Stimulated activated CD4-positive, alpha-beta T cell treated with anti-CD3 and anti-CD28 coated beads, Interleukin-2, amount 100 ng/mL, for 4 hours (primary cell): ENCODE measurements at regions not wholly inside any gene's neighbourhood (a gene's known extent, or its start where the extent isn't known, plus 50 kb on each side); places are given as distances from the start of the nearest gene placed in this dataset.

ENCODE experiments used
- DNase-seq: peaks from one replicate; pipeline ENCODE4 v3.0.0-alpha.2; 2020; ENCODE audit warnings: low read depth

- DNase-seq: no peak
Measured at GRCh38 chr5:158406884-158407823, 548.2 kb upstream of the CLINT1 start.

- DNase-seq: no peak
Measured at GRCh38 chr5:158398360-158399201, 539.6 kb upstream of the CLINT1 start.

GRCh38 chr5:158397278-158397677, 538.3 kb upstream of the CLINT1 start:
- no peak for DNase-seq

GRCh38 chr5:158394102-158394501, 535.2 kb upstream of the CLINT1 start:
- DNase-seq: no peak

- DNase-seq: no peak
Measured at GRCh38 chr5:158393457-158393856, 534.5 kb upstream of the CLINT1 start.

GRCh38 chr5:158392753-158393152, 533.8 kb upstream of the CLINT1 start:
- DNase-seq: no peak

- no peak for DNase-seq
Measured at GRCh38 chr5:158390577-158390976, 531.6 kb upstream of the CLINT1 start.

GRCh38 chr5:158389786-158390185, 530.8 kb upstream of the CLINT1 start:
- DNase-seq: no peak

GRCh38 chr5:158388021-158388420, 529.1 kb upstream of the CLINT1 start:
- DNase-seq: no peak

DNA sequence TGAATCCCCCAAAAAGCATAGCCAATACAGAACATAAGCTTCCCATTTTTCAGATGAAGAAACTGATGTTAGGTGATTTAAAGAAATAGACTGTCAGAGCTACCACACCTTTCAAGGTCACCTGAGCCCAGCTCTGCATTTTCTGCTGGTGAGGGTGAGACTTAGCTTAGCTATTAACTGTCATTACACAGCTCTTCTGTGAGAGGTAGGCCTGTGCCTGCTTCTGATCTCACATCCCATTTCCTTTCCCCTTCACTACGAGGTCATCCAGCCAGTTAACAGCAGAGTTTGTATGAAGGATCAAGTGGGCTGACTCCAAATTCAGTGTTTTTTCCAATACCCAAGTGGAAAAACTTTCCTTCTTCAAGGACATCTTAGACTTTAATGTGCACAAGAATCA, 528.6 kb upstream of the CLINT1 start:
- DNase-seq: no peak

DNA sequence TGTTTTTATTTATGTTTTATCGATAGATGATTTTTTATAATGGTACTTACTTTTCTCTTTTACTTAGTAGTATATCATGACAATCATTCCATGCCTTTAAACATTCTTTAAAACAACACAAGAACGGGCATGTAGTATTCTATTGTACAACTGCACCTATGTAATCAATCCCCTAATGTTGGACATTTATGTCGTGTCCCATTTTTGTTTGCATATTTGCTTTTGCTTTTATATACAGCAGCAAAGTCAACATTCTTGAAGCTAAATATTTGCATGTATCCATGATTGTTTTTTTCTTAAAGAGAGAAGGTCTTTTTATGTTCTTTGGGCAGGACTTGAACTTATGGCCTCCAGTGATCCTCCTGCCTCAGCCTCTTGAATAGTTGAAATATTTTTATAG, 527.0 kb upstream of the CLINT1 start:
- DNase-seq: no peak

DNA sequence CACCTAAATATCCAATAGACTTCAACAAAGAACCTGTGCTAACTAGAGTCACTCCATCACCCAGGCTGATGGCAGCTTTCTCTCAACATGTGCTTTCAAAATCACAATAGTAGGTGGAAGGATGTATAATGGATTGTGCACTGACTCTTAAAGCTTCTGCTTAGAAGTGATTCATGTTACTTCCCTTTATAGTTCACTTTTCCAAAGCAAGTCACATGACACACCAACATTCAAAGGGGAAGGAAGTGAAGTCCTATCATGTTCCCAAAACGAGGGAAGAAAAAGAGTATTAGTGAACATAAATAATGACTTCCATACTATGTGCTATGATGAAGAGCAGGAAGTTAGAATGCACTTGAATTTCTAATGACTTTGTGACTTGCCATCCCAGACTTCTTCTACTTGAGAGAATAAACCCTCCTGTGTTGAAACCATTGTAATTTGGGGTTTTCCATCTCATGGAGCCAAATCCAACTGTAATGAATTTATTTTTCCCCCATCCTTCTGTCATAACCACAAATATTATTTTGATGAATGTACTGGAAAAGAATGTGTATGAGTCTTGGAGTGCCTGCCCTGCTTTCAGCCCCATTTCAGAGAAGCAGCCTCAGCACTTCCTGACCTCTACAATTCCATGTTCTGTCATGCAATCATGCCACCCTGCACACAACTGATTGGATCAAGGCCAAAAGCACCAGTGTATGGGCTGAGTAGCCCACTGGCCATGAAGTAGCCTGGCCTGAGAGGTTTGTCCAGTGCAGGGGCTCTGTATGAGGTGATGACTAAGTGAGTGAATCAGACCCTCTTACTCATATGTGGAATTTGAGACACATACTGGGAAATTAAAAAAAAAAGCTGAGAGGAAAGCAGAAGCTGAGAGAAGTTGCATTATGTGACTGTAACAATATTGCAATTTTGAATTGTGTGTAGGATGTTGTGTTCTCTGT, 525.9 kb upstream of the CLINT1 start:
- DNase-seq: no peak

- no peak for DNase-seq
Measured at GRCh38 chr5:158383486-158383885, 524.5 kb upstream of the CLINT1 start.

DNA sequence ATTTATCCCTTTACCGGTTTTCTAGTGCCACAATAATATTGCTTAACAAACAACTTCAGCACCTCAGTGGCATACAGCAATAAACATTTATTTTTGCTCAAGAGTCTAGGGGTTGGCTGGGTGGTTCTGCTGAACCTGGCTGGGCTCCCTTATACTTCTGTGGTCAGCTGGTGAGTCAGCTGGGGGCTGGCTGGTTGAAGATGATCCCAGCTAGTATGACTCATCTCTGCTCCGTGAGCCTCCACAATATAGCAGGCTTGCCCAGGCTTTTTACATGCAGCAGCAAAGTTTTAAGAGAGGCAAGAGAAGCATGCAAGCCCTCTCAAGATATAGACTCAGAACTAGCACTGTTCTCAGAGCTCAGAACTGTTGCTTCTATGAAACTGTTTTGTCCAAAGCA, 523.5 kb upstream of the CLINT1 start:
- no peak for DNase-seq

GRCh38 chr5:158381614-158382160, 522.7 kb upstream of the CLINT1 start:
- no peak for DNase-seq

- DNase-seq: no peak
Measured at GRCh38 chr5:158380661-158381060, 521.7 kb upstream of the CLINT1 start.

DNA sequence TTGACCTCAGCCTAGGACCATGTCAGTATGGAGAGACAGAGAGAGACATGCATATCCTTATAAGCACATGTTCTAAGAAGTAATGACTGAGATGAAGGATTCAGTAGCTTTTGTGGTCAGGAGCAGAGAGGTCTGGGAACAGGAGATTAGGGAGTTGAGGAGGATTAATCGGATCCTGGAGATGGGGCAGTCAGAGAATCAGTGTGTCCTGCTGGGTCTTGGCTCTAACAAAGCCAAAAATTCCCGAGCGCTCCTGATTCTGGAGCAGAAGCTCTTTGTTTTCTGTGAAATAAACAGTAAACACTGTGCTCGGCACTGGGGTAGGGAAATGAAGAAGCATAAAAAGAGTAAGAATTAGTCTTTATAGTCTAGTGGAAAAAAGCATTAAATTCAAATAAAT, 520.0 kb upstream of the CLINT1 start:
- DNase-seq: no peak

DNA sequence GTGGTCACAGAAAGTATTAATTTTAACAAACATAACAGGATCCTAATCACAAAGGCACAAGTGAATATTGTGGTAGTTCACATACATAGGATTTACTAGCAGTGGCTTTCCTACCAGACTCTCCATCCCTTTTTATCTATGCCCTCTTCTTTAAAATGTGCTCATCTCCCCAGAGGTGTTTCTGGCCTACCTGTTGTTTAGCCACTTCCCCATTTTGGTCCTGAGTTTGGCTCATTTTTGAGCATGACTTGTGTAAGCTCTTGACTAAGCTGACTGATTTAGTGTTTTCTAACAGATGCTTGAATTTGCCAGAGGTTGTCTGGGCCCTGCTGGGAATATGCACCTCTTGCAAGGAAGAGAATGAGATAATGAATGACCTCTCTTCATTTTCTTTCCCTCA, 517.7 kb upstream of the CLINT1 start:
- no peak for DNase-seq

DNA sequence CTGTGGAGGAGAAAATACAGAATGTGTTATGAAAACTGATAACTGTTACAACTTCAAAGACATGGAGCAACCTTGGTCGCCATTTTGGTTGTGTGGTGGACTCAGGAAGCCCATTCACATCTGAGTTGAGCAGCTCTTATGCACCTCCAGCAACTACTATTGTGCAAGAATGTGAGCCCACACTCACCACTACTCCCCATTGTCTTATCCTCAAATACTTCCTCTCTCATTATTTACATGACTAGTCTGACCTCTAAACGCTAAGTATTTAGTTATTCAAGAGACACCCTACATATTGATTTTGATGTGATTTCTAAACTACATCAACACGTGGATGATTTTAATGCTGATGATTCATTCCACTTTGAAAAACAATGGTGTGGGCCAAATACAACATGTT, 516.6 kb upstream of the CLINT1 start:
- DNase-seq: no peak

- DNase-seq: no peak
Measured at GRCh38 chr5:158373608-158374395, 514.9 kb upstream of the CLINT1 start.

DNA sequence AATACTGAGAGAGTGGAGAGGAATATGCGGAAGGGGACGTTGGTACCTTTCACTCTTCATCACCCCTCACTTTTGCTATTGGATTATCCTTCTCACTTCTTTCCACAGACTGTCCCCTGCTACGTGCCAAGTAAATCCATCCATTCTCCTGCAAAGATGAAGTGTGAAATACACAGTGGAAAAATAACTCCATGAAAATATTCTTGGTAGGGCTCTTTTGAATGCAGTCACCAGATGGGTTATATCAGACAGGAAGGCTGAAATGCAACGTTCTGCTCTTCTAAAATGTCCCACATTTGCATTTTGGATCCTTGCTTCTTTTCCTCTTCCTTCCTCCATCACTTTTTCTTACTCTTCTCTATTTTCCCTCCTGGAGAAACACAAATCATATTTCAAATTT, 510.3 kb upstream of the CLINT1 start:
- DNase-seq: no peak
